Retinal pigment epithelial cell (primary cell): ENCODE measurements at regions not wholly inside any gene's neighbourhood (a gene's known extent, or its start where the extent isn't known, plus 50 kb on each side); places are given as distances from the start of the nearest gene placed in this dataset.

Experiments used
- DNase-seq: peaks from one replicate; pipeline ENCODE4 v3.0.0-alpha.2; 2010; ENCODE audit warnings: low read depth
- H3K4me3 ChIP-seq: 2 replicates; pipeline ENCODE4 v1.5.1; 2011; ENCODE audit warnings: mild to moderate bottlenecking, low read length, control low read depth, moderate library complexity
- TF ChIP-seq, protein P1 (sequence below): conservative IDR thresholded peaks from 2 replicates; pipeline ENCODE4 v1.5.1; 2011; ENCODE audit warnings: low read depth, low read length, control low read depth, inconsistent platforms

DNA sequence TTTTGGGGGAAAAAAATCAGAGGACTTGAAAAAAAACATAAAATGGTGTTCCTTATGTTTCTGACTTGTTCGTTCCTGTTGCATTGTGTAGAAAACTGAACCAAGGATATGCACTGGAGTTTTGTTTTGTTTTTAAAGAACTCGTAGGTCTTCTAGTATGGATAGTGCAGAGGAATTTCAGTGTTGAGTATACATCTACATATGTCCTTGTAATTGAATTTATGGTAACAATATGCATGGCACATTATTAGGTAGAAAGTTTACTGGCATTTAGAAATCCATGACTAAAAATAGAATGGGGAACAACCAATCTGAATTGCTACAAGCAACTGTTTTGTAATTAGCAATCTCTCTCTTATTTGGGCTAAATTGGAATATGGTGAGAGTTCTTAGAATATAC lies 188.3 kb upstream of the ZRANB2 start:
- DNase-seq: no peak
- TF ChIP-seq, protein P1, sequence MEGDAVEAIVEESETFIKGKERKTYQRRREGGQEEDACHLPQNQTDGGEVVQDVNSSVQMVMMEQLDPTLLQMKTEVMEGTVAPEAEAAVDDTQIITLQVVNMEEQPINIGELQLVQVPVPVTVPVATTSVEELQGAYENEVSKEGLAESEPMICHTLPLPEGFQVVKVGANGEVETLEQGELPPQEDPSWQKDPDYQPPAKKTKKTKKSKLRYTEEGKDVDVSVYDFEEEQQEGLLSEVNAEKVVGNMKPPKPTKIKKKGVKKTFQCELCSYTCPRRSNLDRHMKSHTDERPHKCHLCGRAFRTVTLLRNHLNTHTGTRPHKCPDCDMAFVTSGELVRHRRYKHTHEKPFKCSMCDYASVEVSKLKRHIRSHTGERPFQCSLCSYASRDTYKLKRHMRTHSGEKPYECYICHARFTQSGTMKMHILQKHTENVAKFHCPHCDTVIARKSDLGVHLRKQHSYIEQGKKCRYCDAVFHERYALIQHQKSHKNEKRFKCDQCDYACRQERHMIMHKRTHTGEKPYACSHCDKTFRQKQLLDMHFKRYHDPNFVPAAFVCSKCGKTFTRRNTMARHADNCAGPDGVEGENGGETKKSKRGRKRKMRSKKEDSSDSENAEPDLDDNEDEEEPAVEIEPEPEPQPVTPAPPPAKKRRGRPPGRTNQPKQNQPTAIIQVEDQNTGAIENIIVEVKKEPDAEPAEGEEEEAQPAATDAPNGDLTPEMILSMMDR: no peak
- H3K4me3 ChIP-seq: no peak overlapping the region

DNA sequence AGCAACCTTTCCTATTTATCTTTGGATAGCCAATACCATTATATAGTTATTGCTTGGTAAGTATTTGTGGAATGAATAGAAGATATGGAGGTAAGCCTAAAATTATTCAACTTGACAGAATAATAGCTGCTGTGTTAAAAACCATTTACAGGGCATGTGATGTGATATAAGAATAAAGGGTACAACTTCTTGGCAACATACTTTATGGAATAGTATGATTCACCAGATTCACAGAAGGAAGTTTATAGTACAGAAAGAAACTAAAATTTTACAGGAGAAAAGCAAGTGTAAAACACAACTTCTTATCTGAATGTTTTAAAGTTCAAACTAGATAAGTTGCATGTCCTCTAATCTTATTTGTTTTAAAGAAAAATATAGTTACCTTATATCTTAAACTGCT lies 186.4 kb upstream of the ZRANB2 start:
- no peak for DNase-seq
- TF ChIP-seq, protein P1: no peak
- H3K4me3 ChIP-seq: no peak overlapping the region

DNA sequence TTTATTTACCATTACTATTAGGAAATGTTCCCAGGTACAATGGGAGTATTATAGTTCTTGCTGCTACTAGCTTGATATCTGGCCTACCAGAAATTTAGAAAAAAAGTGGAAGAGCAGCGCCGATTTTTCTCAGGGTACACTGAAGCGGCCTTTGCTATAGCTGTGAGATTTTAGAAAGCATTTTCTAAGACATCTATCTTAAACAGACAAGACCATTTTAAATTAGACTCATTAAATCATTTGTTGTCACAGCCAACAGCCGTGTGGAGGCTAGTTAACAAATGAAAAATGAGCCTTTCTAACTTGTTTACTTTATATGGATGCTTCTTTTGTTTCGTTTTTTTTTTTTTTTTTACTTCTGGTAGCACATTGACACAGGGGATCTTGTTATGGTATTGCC lies 183.2 kb upstream of the ZRANB2 start:
- TF ChIP-seq, protein P1: no peak
- H3K4me3 ChIP-seq: no peak overlapping the region
- DNase-seq: no peak

DNA sequence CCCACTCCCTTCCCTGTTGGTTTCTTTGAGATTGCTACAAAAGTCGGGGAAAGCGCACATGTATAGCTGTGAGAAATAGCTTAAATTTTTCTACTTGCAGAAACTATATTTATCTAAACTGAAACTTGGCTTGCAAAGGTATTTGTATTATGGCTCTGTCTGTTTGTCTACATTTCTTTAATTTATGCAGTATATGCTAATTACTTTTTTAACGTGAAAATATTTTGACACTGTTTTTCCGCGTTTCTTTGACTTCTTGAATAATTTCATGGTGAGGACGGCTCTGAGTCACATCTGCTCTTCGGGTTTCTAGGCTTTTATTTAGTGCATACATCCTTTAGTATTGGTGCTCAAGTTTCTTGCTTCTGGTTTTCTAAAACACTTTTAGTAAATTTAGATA lies 182.1 kb upstream of the ZRANB2 start:
- H3K4me3 ChIP-seq: no peak overlapping the region
- TF ChIP-seq, protein P1: no peak
- DNase-seq: no peak

DNA sequence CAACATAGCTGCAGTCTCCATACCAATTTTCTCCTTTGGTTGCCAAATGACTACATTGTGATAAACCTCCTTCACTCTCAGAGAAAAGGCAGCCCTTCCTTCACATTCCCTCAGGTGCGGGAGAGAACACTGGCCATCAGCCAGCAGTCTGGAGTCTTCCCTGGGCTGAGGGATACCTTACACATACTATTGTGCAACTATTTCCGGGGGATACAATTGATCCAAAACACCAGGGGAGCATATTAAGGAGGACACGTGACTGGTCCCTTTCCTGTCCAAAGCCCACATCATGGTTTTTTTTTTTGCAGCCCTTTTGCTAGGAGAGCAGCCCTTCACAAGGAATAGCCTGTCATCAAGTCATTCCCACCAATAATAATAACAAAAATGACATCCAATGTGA lies 172.1 kb upstream of the ZRANB2 start:
- TF ChIP-seq, protein P1: no peak
- H3K4me3 ChIP-seq: no peak overlapping the region
- no peak for DNase-seq

DNA sequence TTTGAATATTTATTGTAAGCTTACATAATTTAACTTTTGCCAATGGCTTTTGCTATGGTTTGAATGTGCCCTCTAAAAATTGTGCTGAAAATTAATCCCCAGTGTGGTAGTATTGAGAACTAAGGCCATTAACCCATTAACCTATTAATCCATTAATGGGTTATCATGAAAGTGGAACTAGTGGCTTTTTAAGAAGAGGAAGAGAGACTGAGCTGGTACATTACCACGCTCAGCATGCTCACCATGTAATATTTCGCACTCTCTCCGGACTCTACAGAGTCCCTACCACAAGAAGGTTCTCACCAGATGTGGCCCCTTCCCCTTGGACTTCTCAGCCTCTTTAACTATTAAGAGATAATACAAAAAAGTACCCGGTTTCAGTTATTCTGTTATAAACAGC lies 164.4 kb upstream of the ZRANB2 start:
- H3K4me3 ChIP-seq: no peak overlapping the region
- TF ChIP-seq, protein P1: no peak
- DNase-seq: no peak

DNA sequence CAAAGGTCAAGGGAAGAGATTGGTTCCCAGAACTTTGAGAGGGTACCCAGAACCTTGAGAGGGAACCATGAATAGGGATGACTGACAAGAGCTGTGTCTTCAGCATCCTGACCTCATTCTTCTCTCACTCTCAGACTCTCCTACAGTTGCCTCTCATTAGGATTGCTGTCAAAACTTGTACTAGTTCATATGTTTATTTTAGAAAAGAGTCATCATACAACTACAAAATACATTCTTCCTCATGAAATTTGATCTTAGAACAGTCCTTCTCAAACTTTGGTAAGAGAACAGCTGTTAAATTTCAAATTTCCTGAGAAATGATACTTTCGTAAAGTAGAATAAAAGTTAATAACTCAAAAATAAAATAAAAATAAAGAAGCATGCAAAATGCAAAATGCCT lies 161.4 kb upstream of the ZRANB2 start:
- no peak overlapping the region for H3K4me3 ChIP-seq
- TF ChIP-seq, protein P1: no peak
- DNase-seq: no peak
